ENCODE measurements at regions not wholly inside any gene's neighbourhood (a gene's known extent, or its start where the extent isn't known, plus 50 kb on each side); places are given as distances from the start of the nearest gene placed in this dataset.
"Not testable (repeated sequence)": the region's sequence is repeated elsewhere in the genome, so short reads cannot be mapped to it uniquely, and the experiment has no call there.

DNA sequence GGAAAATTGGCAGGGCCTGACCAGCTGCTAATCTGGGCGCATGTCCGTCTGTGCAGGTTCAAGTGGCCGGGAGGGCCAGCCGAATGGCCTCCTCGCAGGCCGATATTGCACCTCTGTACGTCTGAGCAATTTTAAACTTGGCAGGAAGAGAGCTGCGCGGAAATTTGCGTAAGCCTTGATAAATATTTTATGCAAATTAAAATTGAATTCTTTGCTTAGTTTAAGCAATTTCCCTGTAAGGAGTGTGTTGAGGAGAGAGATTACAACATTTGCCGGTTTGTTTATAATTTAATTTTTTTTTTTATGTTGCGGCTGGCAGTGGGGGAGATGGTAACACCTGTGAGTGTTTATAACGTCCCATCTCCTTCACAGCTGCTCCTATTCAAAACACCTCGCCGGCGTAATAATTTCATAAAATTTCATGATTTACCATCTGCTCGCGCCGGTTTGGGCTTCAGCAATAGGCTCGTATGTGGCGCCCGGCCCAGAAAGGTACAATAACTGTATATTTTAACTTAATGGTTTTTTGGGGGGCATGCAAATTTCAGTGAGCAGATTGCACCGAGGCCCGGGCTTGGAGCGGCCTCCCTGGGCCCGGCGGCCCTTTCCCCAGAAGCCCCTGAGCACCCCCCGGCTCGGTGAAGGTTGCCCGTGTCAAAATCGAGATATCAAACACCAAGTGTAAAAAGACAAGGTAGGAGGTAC lies 269.4 kb upstream of the MVB12B start:
- no peak for FAIRE-seq

GRCh38 chr9:126058011-126058531 lies 268.6 kb upstream of the MVB12B start:
- no peak for FAIRE-seq

DNA sequence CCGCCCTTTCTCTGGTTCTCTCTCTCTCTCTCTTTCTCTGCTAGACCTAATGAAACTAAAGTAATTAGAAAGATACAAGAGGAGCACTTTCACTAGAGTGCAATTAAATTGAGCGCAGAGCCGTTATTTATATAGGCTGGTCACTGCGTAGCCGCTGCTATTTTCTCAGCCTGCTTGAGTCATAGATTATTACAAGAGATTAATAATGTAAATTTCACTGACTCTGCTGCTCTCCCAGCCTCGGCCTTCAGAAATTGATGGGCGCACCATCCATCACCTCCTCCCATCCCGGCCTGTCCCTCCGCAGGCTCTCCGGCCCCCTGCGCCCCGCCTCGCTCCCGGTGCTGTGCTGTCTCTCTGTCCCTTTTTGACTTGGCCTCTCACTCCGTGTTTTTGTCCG lies 268.0 kb upstream of the MVB12B start:
- no peak for FAIRE-seq

DNA sequence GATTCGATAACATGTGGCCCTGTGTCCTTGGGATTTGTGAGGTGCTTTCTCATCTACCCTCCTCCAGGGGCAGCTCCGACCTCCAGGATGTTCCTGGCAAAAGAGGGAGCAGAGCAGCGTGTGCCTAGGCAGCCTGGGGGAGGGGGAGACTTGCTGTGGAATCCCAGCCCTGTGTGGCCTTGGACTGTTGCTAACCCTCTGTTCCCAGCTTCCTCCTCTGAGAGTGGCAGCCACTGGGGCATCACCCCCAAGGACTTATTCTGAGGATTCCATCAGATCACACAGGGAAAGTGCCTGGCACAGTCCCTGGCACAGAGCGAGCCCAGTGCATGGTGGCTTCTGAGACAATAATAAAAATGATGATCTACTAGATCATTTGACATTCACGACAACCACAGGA lies 265.1 kb upstream of the MVB12B start:
- no peak for FAIRE-seq

GRCh38 chr9:126062158-126062886 lies 264.3 kb upstream of the MVB12B start:
- FAIRE-seq: no peak

DNA sequence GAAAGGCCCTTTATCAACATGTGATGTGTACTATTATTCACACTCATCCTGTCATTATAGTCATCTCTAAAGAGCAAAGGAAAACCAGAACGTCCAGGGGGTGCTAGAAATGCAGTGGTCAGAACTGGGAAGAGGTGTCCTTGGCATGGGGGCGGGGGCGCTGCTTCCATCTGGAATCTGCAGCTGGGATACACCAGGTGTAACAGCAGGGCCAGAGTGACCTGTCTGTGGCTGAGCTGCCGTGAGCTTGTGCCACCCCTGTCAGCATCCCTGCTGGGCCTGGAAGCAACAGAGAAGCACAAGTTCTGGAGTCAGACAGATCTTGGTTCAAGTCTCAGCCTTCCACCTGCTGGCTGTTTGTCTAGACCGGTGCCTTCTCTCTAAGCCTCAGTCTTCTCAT lies 263.3 kb upstream of the MVB12B start:
- FAIRE-seq: no peak

- FAIRE-seq: no peak
Measured at GRCh38 chr9:126066131-126066530, 260.5 kb upstream of the MVB12B start.

GRCh38 chr9:126067031-126067734 lies 259.4 kb upstream of the MVB12B start:
- no peak for FAIRE-seq

- FAIRE-seq: no peak
Measured at GRCh38 chr9:126068534-126069230, 257.9 kb upstream of the MVB12B start.

DNA sequence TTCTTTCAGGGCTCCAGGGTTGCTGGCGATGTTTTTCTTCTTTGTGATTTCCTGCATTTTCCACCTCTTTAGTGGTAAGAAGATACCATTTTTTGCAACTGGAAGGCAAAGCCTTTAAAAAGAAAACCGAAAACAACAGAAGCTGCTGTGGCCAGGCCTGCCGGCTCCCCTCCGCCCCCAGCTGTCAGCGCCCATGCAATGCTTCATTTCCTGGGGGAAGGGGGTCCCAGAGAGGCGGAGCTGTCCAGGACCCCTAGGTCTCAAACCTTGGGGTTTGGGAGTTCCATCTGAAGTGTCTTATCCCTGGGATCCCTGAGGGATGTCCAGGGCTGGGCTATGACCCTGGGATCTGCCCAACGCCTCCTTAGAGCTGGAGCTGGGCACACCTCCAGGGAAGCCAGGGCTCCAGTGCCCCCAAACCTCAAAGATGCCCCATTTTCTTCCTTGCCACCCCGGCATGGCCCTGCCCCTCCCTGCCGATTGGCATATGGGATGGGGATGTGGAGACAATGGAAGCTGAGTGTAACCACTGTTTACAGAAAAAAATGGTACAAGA lies 257.2 kb upstream of the MVB12B start:
- no peak for FAIRE-seq

- FAIRE-seq: no peak
Measured at GRCh38 chr9:126070058-126070655, 256.5 kb upstream of the MVB12B start.

DNA sequence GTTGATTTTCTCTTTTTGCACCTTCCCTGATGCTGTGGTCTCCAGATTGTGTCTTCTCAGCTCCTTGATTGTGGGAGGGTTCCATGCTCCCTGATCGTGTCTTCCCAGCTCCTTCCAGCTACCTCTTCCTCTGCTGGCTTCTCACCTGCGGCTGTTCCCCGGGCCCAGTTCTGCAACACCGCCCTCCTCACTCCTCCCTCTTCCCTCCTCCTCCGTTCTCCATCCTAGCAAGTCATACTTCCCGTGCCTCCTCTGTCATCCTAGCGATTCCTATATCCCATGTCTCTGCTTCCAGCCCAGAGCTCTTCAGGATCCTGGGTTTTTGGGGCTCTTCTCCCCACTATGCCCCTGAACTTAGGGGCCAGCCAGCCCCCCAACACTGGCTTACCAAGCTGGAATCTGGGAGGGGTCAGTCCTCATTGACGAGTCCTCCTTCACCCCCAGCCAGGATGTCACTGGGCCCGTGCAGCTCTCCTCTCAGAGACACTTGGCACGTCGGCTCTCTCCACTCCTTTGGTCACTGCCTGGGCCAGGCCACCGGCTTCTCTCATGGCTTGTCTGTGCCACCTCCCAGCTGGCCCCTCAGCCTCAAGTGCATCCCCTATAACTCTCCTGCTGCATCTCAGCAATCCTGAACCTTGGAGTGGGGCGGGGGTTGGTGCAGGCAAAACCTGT lies 255.4 kb upstream of the MVB12B start:
- FAIRE-seq: no peak

- not testable (repeated sequence) for FAIRE-seq
Measured at GRCh38 chr9:126077656-126078055, 249.0 kb upstream of the MVB12B start.

DNA sequence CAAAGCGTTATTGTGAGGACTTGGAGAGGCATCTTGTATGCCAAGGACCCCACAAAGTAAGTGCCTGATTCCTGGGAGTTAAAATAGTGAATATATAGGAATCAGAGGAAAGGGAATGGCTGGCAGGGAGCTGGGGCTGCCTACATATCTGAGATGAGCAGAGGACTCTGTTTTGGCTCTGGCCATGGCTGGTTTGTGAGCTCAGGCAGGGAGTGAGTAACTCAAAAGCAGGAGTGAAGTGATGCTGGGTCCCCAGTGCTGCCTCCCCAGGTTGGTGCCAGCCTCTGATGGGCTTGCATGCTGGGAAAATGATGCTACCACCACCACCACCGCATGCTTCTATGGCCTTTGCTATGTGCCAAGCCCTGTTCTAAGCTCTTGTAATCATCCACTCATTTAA lies 246.0 kb upstream of the MVB12B start:
- no peak for FAIRE-seq

DNA sequence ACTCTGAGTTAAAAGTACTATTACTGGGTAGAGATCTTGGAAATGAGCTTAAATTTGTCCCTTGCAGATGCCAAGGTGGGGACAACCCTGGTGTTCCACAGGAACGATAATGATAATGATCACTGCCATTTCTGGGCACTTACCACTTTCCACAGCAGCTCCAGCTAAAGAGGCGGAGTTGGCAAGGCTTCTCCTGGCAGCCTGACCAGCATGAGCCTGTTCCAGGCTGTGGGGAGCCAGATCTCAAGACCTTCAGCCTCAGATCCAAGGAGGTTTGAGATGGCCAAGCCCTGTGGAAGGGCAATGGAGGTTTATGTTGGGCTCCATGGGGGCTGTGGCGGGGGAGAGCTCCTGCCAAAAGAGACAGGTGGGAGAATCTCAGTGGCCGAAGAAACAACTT lies 244.9 kb upstream of the MVB12B start:
- FAIRE-seq: no peak

DNA sequence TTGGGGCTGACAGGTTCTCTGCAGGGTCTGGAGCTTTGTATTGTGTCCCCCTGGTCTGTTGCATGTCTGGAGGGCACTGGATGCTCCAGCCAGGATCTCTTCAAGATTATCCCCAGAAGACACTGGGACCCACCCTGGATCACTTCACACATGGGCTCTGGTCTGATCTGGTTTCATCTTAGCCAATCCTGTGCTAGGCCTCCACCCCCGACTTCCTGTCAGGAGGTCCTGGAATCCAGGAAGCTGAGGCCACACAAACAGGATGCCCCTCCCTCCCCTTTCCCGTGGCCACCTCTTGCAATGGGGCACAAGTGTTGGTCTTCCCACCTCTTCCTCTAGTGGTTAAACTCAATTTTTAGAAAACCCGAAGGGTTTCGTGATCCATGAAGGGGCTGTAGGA lies 242.6 kb upstream of the MVB12B start:
- no peak for FAIRE-seq

GRCh38 chr9:126084696-126085095 lies 241.9 kb upstream of the MVB12B start:
- no peak for FAIRE-seq

- no peak for FAIRE-seq
Measured at GRCh38 chr9:126085170-126085569, 241.5 kb upstream of the MVB12B start.

DNA sequence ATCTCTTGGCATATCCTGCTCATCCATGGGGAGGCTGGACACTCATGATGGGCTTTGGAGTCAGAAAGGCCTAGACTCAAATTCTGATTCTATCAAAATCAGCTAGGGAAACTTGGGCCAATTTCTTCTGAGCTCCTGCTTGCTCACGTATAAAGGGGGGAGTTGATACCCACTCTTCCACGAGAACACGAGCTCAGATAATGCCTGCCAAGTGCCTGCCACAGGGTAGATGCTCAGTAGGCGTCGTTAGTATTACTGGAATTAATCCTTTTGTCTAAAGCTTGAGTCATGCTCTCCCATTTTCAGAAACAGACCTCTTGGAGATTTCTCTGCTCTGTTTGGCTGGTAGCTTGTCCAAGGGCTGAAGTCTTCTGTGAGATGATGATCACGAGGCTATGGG lies 238.3 kb upstream of the MVB12B start:
- FAIRE-seq: no peak

GRCh38 chr9:126089789-126090188 lies 236.8 kb upstream of the MVB12B start:
- no peak for FAIRE-seq

DNA sequence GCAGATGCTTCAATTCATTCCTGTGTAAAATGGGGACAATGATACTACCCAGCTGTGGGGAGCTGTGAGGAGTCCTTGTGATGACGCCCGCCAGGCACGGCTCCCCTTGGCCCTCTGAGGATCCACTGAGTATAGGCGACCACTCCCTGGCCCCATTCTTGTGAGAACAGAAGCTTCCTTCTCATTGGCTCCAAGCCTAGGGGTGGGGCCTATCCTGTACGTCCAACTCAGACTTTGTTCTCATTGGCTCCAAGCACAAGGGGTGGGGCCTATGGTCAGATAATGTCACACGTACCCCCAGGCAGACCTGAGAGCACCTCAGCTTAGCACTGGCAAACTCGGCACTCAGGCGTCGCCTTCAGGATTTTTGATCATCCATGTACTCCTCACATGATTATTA lies 232.9 kb upstream of the MVB12B start:
- no peak for FAIRE-seq

Measured in G401.6 (cell line).